HG03135 (cell line): ENCODE measurements at regions not wholly inside any gene's neighbourhood (a gene's known extent, or its start where the extent isn't known, plus 50 kb on each side); places are given as distances from the start of the nearest gene placed in this dataset.

Experiments
- ATAC-seq: cut with Tn5 transposase; IDR thresholded peaks from one replicate; pipeline ENCODE4 v1.9.1; 2021; ENCODE audit warnings: mild to moderate bottlenecking, moderate library complexity; ENCODE audit not compliant: unreplicated experiment

- no peak for ATAC-seq
These were observed 158.1 kb upstream of the SLC39A10 start for GRCh38 chr2:195498839-195499490.

GRCh38 chr2:195498176-195498575 lies 158.8 kb upstream of the SLC39A10 start:
- ATAC-seq: no peak

DNA sequence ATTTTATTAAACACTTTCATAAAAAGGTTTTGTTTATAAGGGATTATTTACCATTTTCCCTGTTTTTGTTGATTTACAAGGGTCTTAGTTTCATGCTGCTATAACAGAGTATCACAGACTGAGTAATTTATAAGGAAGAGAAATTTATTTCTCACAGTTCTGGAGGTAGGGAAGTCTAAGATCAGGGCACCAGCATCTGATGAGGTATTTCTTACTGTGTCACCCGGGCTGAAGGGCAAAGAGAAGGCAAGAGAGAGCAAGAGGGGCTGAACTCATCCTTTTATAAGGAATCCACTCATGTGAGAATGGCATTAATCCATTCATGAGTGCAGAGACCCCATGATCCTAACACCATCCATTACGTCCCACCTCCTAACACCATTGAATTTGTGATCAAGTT lies 160.0 kb upstream of the SLC39A10 start:
- no peak for ATAC-seq

- no peak for ATAC-seq
These were observed 161.1 kb upstream of the SLC39A10 start for GRCh38 chr2:195495966-195496365.

- no peak for ATAC-seq
These were observed 161.7 kb upstream of the SLC39A10 start for GRCh38 chr2:195495351-195495750.

GRCh38 chr2:195494451-195494850 lies 162.6 kb upstream of the SLC39A10 start:
- no peak for ATAC-seq

DNA sequence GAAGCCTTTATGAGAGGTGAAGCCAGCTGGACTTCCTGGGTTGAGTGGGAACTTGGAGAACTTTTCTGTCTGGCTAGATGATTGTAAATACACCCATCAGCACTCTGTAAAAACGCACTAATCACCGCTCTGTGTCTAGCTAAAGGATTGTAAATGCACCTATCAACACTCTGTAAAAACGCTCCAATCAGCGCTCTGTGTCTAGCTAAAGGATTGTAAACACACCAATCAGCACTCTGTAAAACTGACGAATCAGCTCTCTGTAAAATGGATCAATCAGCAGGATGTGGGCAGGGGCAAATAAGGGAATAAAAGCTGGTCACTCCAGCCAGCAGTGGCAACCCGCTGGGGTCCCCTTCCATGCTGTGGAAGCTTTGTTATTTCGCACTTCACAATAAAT lies 163.6 kb upstream of the SLC39A10 start:
- ATAC-seq: no peak

- no peak for ATAC-seq
These were observed 166.7 kb upstream of the SLC39A10 start for GRCh38 chr2:195490319-195490718.

DNA sequence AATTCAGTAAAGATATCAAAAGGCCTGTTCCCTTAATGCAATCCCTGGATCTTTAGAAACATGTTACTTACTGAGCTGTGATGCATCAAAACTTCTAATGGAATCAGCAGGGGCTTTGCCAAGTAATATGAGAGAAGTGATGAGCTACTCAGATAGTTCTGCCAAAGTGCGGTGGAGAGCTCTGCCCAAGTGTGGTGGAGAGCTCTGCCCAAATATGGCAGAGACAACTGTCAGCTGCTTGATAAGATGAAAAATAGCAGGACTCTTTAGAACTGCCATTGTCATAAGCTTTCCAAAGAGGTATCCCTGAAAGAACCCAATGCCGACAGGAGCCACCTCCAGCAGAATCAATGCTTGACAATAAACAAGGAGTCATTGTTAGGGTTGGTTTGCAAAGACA lies 167.9 kb upstream of the SLC39A10 start:
- no peak for ATAC-seq

DNA sequence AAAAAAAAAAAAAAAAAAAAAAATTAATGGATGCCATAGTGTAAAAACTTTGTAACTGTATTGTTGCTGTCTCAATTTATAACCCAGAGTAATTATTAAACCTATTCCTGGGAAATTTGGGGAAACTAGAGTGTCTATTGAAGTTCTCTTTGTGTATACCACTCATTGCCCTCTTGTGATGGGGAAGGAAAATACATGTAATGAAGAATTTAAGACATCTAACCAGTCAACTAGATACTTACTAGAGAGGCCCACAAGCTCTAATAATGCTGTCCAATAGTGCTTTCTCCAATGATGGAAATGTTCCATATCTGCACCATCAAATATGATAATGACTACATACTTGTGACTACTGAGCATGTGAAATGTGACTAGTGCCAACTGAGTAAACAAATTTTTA lies 168.5 kb upstream of the SLC39A10 start:
- ATAC-seq: no peak

DNA sequence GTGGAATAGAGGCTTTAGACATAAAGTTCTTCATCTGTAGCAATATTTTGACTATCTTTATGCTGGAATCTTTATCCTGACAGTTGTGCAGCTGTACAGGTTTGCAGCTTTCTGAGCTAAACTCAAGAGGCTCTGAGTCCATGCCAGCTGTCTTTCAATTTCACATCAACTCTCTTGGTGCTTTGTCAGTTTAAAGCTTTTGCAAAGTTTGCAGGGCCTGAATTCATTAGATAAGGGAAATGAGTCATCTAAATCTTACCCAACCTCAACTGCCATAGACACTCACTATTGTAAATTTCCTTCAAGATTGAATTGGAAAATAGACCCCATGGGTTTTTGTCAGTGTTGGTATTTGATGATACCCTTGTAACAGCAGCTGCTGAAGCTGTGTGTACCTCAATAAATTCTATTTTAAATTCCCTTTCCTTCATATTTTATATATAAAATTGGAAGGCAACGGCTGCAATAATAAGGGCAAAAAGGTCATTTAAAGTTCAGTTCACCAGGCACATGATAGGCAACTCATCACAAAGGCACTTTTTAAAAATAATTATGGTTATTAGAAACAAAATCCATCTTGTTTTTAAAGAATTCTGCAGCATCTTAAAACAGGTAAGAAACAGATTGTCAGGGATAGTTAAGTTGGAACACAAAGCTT lies 169.9 kb upstream of the SLC39A10 start:
- peak; percentile 81 for ATAC-seq

GRCh38 chr2:195486520-195486919 lies 170.5 kb upstream of the SLC39A10 start:
- ATAC-seq: no peak

DNA sequence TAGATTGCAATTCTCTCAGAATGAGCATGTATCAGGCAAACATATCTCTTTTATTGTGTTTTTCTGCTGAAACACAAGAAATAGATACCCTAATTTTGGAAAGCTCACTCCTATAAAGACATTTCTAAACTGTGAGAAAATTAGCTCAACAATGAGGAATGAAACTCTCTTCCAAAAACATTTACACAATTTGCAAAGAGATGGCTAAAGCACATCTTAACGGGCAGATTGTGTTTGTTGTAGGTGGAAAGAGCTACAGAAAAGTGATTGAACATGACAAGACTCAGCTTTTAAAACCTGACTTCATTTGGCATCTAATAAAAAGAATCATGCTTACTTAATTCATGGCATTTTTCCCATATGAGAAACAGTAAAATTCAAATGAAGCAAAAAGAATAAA lies 175.0 kb upstream of the SLC39A10 start:
- ATAC-seq: no peak

DNA sequence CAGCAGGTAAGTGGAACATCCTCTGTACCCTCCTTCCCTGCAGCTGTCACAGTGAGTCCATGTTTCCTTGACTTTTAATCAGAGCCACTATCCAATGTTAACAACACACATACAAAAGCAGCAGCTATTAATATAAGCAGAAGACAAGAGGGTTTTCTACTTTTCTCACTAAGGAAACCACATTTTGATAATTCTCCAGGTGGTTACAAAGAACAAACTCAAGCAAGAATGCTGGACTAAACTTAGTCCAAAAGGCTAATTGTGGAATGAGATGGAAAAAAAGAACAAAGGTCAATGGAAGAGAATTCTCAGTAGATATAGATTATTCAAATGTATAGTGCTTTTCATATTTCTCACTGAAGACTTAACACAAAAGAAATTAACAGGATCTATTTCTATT lies 176.9 kb upstream of the SLC39A10 start:
- no peak for ATAC-seq

DNA sequence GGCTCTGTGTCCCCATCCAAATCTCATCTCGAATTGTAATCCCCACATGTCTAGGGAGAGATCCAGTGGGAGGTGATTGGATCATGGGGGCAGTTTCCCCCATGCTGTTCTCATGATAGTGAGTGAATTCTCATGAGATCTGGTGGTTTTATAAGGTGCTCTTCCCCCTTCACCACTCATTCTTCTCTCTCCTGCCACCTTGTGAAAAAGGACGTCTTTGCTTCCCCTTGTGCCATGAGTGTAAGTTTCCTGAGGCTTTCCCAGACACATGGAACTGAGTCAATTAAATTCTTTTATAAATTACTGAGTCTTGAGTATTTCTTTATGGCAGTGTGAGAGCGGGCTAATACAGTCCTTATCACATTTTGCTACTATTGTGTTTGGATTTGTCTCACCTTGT lies 177.6 kb upstream of the SLC39A10 start:
- ATAC-seq: no peak

DNA sequence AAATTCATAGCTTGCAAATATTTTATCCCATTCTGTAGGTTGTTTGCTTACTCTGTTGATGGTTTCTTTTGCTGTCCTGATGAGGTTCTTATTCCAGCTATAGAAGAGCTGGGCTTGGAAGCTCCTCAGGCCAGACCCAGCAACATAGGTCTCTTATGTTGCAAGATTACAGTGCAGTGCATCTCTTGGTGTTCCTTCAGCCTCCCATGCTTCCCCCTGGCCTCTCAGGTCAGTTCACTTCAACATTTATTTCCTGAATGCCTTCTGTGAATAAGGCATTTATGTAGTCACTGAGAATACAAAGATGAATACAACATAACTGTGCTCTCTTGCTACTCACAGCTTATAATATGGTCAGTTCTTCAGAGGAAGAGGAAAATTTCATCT lies 179.0 kb upstream of the SLC39A10 start:
- ATAC-seq: no peak

- ATAC-seq: peak; percentile 73
These were observed 179.6 kb upstream of the SLC39A10 start for GRCh38 chr2:195477248-195477995.

GRCh38 chr2:195475336-195475735 lies 181.7 kb upstream of the SLC39A10 start:
- no peak for ATAC-seq

DNA sequence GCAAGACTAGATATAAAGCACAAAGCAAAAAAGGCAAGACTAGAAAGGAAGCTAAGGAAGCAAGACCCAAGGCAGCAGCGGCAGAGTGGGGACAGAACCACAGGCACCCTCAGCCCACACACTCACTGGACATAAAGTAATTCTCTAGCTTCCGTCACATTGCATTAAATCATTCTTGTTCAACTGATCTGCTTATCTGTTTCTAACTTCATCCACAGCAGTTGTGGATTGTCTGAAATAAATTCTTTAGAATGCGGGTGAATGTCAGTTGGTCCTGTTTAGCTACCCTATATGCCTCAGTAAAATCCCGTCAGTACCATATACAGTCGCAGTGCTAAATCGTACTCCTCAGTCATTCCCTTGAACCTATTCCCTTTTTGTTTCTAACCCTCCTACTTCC lies 183.2 kb upstream of the SLC39A10 start:
- ATAC-seq: no peak

GRCh38 chr2:195472501-195473234 lies 184.4 kb upstream of the SLC39A10 start:
- no peak for ATAC-seq

GRCh38 chr2:195471807-195472206 lies 185.2 kb upstream of the SLC39A10 start:
- no peak for ATAC-seq
